ENCODE measurements at regions not wholly inside any gene's neighbourhood (a gene's known extent, or its start where the extent isn't known, plus 50 kb on each side); places are given as distances from the start of the nearest gene placed in this dataset.

- H2AFZ ChIP-seq (ENCODE audit: low read length), result no peak overlapping the region
- BruUV-seq (replicated peaks), result no TSS peak
- no peaks in the 10 kb centered on the region for H4K20me1 ChIP-seq (ENCODE audit: insufficient read depth, low read length)
- TF ChIP-seq, protein P1, sequence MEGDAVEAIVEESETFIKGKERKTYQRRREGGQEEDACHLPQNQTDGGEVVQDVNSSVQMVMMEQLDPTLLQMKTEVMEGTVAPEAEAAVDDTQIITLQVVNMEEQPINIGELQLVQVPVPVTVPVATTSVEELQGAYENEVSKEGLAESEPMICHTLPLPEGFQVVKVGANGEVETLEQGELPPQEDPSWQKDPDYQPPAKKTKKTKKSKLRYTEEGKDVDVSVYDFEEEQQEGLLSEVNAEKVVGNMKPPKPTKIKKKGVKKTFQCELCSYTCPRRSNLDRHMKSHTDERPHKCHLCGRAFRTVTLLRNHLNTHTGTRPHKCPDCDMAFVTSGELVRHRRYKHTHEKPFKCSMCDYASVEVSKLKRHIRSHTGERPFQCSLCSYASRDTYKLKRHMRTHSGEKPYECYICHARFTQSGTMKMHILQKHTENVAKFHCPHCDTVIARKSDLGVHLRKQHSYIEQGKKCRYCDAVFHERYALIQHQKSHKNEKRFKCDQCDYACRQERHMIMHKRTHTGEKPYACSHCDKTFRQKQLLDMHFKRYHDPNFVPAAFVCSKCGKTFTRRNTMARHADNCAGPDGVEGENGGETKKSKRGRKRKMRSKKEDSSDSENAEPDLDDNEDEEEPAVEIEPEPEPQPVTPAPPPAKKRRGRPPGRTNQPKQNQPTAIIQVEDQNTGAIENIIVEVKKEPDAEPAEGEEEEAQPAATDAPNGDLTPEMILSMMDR (conservative IDR thresholded peaks at IDR 0.05; ENCODE audit: low read length), result no peak
- no peak for TF ChIP-seq EZH2phosphoT487 (IDR thresholded peaks at IDR 0.05; ENCODE audit: borderline replicate concordance, low read depth, low read length)
- no peaks in the 10 kb centered on the region for H3K4me1 ChIP-seq (ENCODE audit: insufficient read depth, low read length, poor library complexity, severe bottlenecking)
- CTCF ChIA-PET (ENCODE audit: unreplicated experiment), result no interaction called here
- H3K79me2 ChIP-seq (ENCODE audit: insufficient read depth, low read depth, low read length), result no peaks in the 10 kb centered on the region
- H3K36me3 ChIP-seq (ENCODE audit: insufficient read depth, low read length), result no peaks in the 10 kb centered on the region
- H3K4me2 ChIP-seq (ENCODE audit: low read length), result no peak overlapping the region
- DNase-seq (ENCODE audit: low spot score), result no peak
- POLR2A ChIA-PET, result no interaction called here
- no peaks in the 10 kb centered on the region for H3K9me3 ChIP-seq (ENCODE audit: low read length)
- no peak overlapping the region for H3K4me3 ChIP-seq (ENCODE audit: low read depth, low read length, poor library complexity, severe bottlenecking)
- no peaks in the 10 kb centered on the region for H3K9me2 ChIP-seq (ENCODE audit: insufficient read depth, low read length)
- no peak overlapping the region for H3K27ac ChIP-seq (ENCODE audit: low read depth, low read length, poor library complexity, severe bottlenecking)
- intact Hi-C loops (cut with micrococcal nuclease; ENCODE audit: unreplicated experiment), result no loop called here
Measured at GRCh38 chr19:31985001-31985605, 360.3 kb upstream of the ZNF507 start.

GRCh38 chr19:31986951-31987350 is 358.5 kb upstream of the ZNF507 start:
- no peak overlapping the region for H3K27ac ChIP-seq (ENCODE audit: low read depth, low read length, poor library complexity, severe bottlenecking)
- ChIA-PET POLR2A (no interaction called here), CTCF (ENCODE audit: unreplicated experiment) (interaction anchor here (0.6 kb wide), 1 partner anchor 952 kb away, joined by 3 read pairs; no protein-coding TSS in a partner anchor)
- no peaks in the 10 kb centered on the region for H3K36me3 ChIP-seq (ENCODE audit: insufficient read depth, low read length)
- intact Hi-C loops (cut with micrococcal nuclease; ENCODE audit: unreplicated experiment), result no loop called here
- DNase-seq (ENCODE audit: low spot score), result no peak
- H3K4me2 ChIP-seq (ENCODE audit: low read length), result no peak overlapping the region
- BruUV-seq (replicated peaks), result no TSS peak
- no peaks in the 10 kb centered on the region for H3K9me2 ChIP-seq (ENCODE audit: insufficient read depth, low read length)
- no peak overlapping the region for H2AFZ ChIP-seq (ENCODE audit: low read length)
- H3K9me3 ChIP-seq (ENCODE audit: low read length), result no peaks in the 10 kb centered on the region
- no peaks in the 10 kb centered on the region for H4K20me1 ChIP-seq (ENCODE audit: insufficient read depth, low read length)
- H3K4me1 ChIP-seq (ENCODE audit: insufficient read depth, low read length, poor library complexity, severe bottlenecking), result no peaks in the 10 kb centered on the region
- H3K79me2 ChIP-seq (ENCODE audit: insufficient read depth, low read depth, low read length), result no peaks in the 10 kb centered on the region
- no peak overlapping the region for H3K4me3 ChIP-seq (ENCODE audit: low read depth, low read length, poor library complexity, severe bottlenecking)
- TF ChIP-seq EZH2phosphoT487 (IDR thresholded peaks at IDR 0.05; ENCODE audit: borderline replicate concordance, low read depth, low read length), result no peak
- TF ChIP-seq, protein P1 (conservative IDR thresholded peaks at IDR 0.05; ENCODE audit: low read length), result no peak

DNA sequence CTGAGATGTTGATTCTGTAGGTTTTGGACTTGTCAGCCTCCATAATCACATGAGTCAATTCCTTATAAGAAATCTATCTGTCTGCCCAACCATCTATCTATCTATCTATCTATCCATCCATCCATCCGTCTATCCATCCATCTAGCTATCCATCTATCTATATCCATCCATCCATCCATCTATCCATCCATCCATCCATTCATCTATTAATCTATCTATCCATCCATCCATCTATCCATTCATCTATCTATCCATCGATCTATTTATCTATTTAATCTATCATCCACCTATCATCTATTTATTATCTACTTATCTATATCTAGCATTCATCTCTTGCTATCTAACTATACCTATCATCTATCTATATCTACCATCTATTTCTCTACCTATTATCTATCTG is 357.2 kb upstream of the ZNF507 start:
- Histone ChIP-seq H3K79me2 (ENCODE audit: insufficient read depth, low read depth, low read length) (no peaks in the 10 kb centered on the region), H2AFZ (ENCODE audit: low read length) (no peak overlapping the region), H4K20me1 (ENCODE audit: insufficient read depth, low read length) (no peaks in the 10 kb centered on the region), H3K4me2 (ENCODE audit: low read length) (no peak overlapping the region), H3K9me3 (ENCODE audit: low read length) (no peaks in the 10 kb centered on the region), H3K27ac (ENCODE audit: low read depth, low read length, poor library complexity, severe bottlenecking) (no peak overlapping the region), H3K4me1 (ENCODE audit: insufficient read depth, low read length, poor library complexity, severe bottlenecking) (no peaks in the 10 kb centered on the region), H3K36me3 (ENCODE audit: insufficient read depth, low read length) (no peaks in the 10 kb centered on the region), H3K9me2 (ENCODE audit: insufficient read depth, low read length) (no peaks in the 10 kb centered on the region), H3K4me3 (ENCODE audit: low read depth, low read length, poor library complexity, severe bottlenecking) (no peak overlapping the region)
- TF ChIP-seq, protein P1 (conservative IDR thresholded peaks at IDR 0.05; ENCODE audit: low read length), result no peak
- no peak for TF ChIP-seq EZH2phosphoT487 (IDR thresholded peaks at IDR 0.05; ENCODE audit: borderline replicate concordance, low read depth, low read length)
- CTCF ChIA-PET (ENCODE audit: unreplicated experiment), result no interaction called here
- intact Hi-C loops (cut with micrococcal nuclease; ENCODE audit: unreplicated experiment), result no loop called here
- DNase-seq (ENCODE audit: low spot score), result no peak
- POLR2A ChIA-PET, result no interaction called here
- no TSS peak for BruUV-seq (replicated peaks)
